ENCODE measurements at regions not wholly inside any gene's neighbourhood (a gene's known extent, or its start where the extent isn't known, plus 50 kb on each side); places are given as distances from the start of the nearest gene placed in this dataset.

DNA sequence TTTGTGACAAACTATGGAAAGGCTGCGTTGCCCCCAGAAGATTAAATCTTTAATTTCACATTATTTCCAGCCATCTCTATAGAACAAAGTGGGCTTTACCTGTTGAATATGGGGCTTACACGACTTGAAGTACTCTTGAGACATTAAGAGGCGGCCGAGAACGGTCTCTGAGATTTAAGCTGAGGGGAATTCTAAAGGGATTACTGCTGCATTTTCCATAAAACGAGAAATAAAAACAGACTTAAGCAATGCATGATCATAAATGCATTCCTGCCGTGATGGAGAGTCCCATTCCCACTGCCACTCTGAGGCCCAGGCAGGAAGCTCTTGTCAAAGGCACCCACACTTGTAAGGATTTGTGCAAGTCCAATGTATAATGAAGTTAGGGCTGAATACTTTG lies 329.7 kb upstream of the SHH start:
- Mint-ChIP-seq H3K4me1 (ENCODE audit: low read depth) (no peaks in the 10 kb centered on the region), H3K4me3 (no peak overlapping the region), H3K27me3 (peaks cover 3% of the 10 kb centered on the region), H3K36me3 (ENCODE audit: low read depth) (no peaks in the 10 kb centered on the region), H3K9me3 (no peaks in the 10 kb centered on the region), H3K27ac (no peak overlapping the region)
- DNase-seq: no peak
- ATAC-seq: no peak
- ChIA-PET POLR2A (no interaction called here), CTCF (interaction anchor here (0.7 kb wide), 1 partner anchor 263 kb away, joined by 3 read pairs; no protein-coding TSS in a partner anchor)
- intact Hi-C loops (cut with micrococcal nuclease): no loop called here
- TF ChIP-seq, protein P1, sequence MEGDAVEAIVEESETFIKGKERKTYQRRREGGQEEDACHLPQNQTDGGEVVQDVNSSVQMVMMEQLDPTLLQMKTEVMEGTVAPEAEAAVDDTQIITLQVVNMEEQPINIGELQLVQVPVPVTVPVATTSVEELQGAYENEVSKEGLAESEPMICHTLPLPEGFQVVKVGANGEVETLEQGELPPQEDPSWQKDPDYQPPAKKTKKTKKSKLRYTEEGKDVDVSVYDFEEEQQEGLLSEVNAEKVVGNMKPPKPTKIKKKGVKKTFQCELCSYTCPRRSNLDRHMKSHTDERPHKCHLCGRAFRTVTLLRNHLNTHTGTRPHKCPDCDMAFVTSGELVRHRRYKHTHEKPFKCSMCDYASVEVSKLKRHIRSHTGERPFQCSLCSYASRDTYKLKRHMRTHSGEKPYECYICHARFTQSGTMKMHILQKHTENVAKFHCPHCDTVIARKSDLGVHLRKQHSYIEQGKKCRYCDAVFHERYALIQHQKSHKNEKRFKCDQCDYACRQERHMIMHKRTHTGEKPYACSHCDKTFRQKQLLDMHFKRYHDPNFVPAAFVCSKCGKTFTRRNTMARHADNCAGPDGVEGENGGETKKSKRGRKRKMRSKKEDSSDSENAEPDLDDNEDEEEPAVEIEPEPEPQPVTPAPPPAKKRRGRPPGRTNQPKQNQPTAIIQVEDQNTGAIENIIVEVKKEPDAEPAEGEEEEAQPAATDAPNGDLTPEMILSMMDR (IDR thresholded peaks at IDR 0.05): no peak

DNA sequence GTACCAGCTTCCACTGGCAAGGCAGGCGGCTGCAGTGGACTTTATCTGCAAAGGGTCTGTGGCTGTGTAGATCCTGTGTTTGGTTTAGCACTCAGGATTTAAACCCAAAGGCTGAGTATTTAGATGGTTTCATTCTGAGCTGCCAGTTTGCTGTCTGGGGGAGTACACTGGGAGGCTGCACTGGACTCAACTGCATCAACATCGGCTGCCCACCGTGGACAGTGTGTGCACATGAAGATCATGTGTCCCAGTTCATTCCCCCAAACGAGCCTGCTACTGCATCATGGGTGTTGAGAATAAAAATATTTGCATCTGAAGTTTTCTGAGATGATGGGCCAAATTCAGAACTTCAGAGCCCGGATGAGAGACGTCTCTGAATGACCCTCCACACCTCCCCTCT lies 328.6 kb upstream of the SHH start:
- ATAC-seq (no peak), DNase-seq (no peak)
- TF ChIP-seq, protein P1 (IDR thresholded peaks at IDR 0.05): no peak
- POLR2A ChIA-PET: no interaction called here
- Mint-ChIP-seq H3K36me3 (ENCODE audit: low read depth) (no peaks in the 10 kb centered on the region), H3K4me3 (no peak overlapping the region), H3K4me1 (ENCODE audit: low read depth) (no peaks in the 10 kb centered on the region), H3K27ac (no peak overlapping the region), H3K27me3 (peaks cover 3% of the 10 kb centered on the region), H3K9me3 (no peaks in the 10 kb centered on the region)
- CTCF ChIA-PET: no interaction called here
- intact Hi-C loops (cut with micrococcal nuclease): no loop called here

DNA sequence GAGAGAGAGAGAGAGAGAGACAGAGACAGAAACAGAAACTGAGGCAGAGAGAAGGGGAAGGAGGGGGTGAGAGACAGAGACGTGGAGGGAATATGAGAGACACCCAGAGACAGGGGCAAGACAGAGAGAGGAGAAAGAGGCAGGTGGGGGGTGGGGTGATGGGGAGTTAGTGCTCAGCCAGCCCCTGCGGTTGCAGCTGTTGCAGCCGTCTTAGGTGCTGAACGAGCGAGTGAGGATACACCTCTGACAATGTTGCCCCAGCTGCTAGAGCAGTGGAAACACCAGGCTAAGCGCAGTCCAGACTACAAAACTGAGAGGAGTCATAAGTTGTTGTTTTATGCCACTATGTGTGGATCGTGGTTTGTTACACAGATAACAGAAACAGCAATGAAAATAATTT lies 328.2 kb upstream of the SHH start:
- intact Hi-C loops (cut with micrococcal nuclease): no loop called here
- POLR2A ChIA-PET: no interaction called here
- no peak for ATAC-seq
- peaks cover 3% of the 10 kb centered on the region for H3K27me3 Mint-ChIP-seq
- H3K27ac Mint-ChIP-seq: no peak overlapping the region
- no peaks in the 10 kb centered on the region for H3K4me1 Mint-ChIP-seq (ENCODE audit: low read depth)
- no peak overlapping the region for H3K4me3 Mint-ChIP-seq
- H3K36me3 Mint-ChIP-seq (ENCODE audit: low read depth): no peaks in the 10 kb centered on the region
- DNase-seq: no peak
- CTCF ChIA-PET: no interaction called here
- TF ChIP-seq, protein P1 (IDR thresholded peaks at IDR 0.05): no peak
- no peaks in the 10 kb centered on the region for H3K9me3 Mint-ChIP-seq

DNA sequence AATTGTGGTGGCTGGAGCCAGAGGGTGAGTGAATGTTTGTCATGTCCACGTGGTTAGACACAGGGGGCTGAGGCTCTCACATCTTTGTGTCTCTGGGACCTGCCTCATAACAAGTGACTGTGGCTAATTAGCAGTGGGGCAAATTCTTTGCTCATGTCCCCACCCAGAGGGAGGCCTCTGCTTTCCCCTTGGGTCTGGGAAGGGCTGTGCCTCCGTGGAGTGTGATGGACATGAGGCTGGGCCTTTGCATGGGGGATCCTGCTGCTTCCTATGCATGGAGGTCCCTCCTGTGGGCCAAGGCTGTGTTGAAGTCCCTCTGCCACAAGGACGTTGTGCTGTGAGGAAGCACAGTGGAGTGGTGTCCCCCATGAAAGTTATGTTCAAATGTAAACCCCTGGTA lies 327.4 kb upstream of the SHH start:
- DNase-seq (no peak), ATAC-seq (no peak)
- no peak overlapping the region for H3K27ac Mint-ChIP-seq
- ChIA-PET POLR2A (no interaction called here), CTCF (no interaction called here)
- no peaks in the 10 kb centered on the region for H3K36me3 Mint-ChIP-seq (ENCODE audit: low read depth)
- no peak overlapping the region for H3K4me3 Mint-ChIP-seq
- no peaks in the 10 kb centered on the region for H3K4me1 Mint-ChIP-seq (ENCODE audit: low read depth)
- no peaks in the 10 kb centered on the region for H3K9me3 Mint-ChIP-seq
- peaks cover 3% of the 10 kb centered on the region for H3K27me3 Mint-ChIP-seq
- TF ChIP-seq, protein P1 (IDR thresholded peaks at IDR 0.05): no peak
- intact Hi-C loops (cut with micrococcal nuclease): no loop called here

DNA sequence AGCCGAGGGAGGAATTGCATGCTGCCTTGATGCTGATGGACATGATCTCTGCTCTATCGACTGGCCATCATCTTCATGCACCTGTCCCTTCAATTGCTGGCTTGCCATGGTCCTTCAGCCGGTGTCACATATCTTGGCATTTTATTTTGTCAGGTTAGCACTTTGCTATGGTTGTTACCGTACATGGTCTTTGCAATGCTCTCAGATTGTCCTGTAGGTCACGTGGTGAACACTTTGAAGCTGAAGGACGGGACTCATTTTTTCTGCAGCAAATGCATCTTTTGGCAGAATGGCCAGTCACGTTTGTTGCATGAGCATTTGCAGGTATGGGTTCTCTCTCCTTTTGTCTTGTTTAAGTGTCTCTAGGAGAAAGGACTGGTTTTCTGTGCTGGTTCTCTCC lies 326.8 kb upstream of the SHH start:
- Mint-ChIP-seq H3K27ac (no peak overlapping the region), H3K36me3 (ENCODE audit: low read depth) (no peaks in the 10 kb centered on the region), H3K4me1 (ENCODE audit: low read depth) (no peaks in the 10 kb centered on the region), H3K27me3 (peaks cover 3% of the 10 kb centered on the region), H3K4me3 (no peak overlapping the region), H3K9me3 (no peaks in the 10 kb centered on the region)
- CTCF ChIA-PET: no interaction called here
- ATAC-seq (no peak), DNase-seq (no peak)
- intact Hi-C loops (cut with micrococcal nuclease): no loop called here
- POLR2A ChIA-PET: no interaction called here
- TF ChIP-seq, protein P1 (IDR thresholded peaks at IDR 0.05): no peak
